Neural cell (in vitro differentiated cells): ENCODE measurements at regions not wholly inside any gene's neighbourhood (a gene's known extent, or its start where the extent isn't known, plus 50 kb on each side); places are given as distances from the start of the nearest gene placed in this dataset.

Source experiments
- H2AFZ ChIP-seq: fragments of 200-600, 300-800 bp; sonication (generic), shearing (Covaris generic); 2 replicates; pipeline ENCODE4 v1.6.0; 2014; ENCODE audit warnings: low read depth, mild to moderate bottlenecking, antibody characterized with exemption, low read length, moderate library complexity
- H3F3A ChIP-seq: fragments of 200-600 bp; shearing (Covaris generic); 2 replicates; pipeline ENCODE4 v1.6.1; 2016; ENCODE audit warnings: mild to moderate bottlenecking, moderate library complexity, mixed read lengths, antibody characterized with exemption, low read length; ENCODE audit not compliant: insufficient read depth, poor library complexity, severe bottlenecking
- H3K27ac ChIP-seq: fragments of 200-600, 300-800 bp; sonication (generic), shearing (Covaris generic); 2 replicates; pipeline ENCODE4 v1.5.1; 2014; ENCODE audit warnings: mild to moderate bottlenecking, low read length, moderate library complexity
- H3K27me3 ChIP-seq: fragments of 300-800, 200-600 bp; sonication (generic), shearing (Covaris generic); 2 replicates; pipeline ENCODE4 v1.6.0; 2014; ENCODE audit warnings: mild to moderate bottlenecking, low read depth, low read length, moderate library complexity; ENCODE audit not compliant: insufficient read depth
- H3K36me3 ChIP-seq: fragments of 300-800, 200-600 bp; sonication (generic), shearing (Covaris generic); 2 replicates; pipeline ENCODE4 v1.5.1; 2014; ENCODE audit warnings: mild to moderate bottlenecking, antibody characterized with exemption, low read length, moderate library complexity; ENCODE audit not compliant: insufficient read depth
- H3K4me2 ChIP-seq: fragments of 300-800, 200-600 bp; sonication (generic), shearing (Covaris generic); 2 replicates; pipeline ENCODE4 v1.6.0; 2014; ENCODE audit warnings: mild to moderate bottlenecking, low read length
- H3K4me3 ChIP-seq: fragments of 300-800, 200-600 bp; sonication (generic), shearing (Covaris generic); 2 replicates; pipeline ENCODE4 v1.5.1; 2014; ENCODE audit warnings: mild to moderate bottlenecking, low read length, moderate library complexity
- H3K79me2 ChIP-seq: fragments of 200-600 bp; shearing (Covaris generic); replicated peaks from 2 replicates; pipeline ENCODE4 v1.6.0; 2014; ENCODE audit warnings: mild to moderate bottlenecking, low read length, moderate library complexity; ENCODE audit not compliant: insufficient read depth
- H3K9ac ChIP-seq: fragments of 300-800, 200-600 bp; sonication (generic), shearing (Covaris generic); 2 replicates; pipeline ENCODE4 v1.6.1; 2016; ENCODE audit warnings: mild to moderate bottlenecking, low read length, mixed read lengths
- H3K9me2 ChIP-seq: fragments of 200-600 bp; shearing (Covaris generic); 2 replicates; pipeline ENCODE4 v1.6.1; 2016; ENCODE audit warnings: mild to moderate bottlenecking, low read length, mixed read lengths; ENCODE audit not compliant: insufficient read depth
- H3K9me3 ChIP-seq: fragments of 200-600, 300-800 bp; sonication (generic), shearing (Covaris generic); 2 replicates; pipeline ENCODE4 v1.6.1; 2016; ENCODE audit warnings: mild to moderate bottlenecking, mixed run types, low read length, moderate library complexity, mixed read lengths
- H4K20me1 ChIP-seq: fragments of 200-600 bp; shearing (Covaris generic); 2 replicates; pipeline ENCODE4 v1.6.1; 2016; ENCODE audit warnings: mild to moderate bottlenecking, mixed run types; ENCODE audit not compliant: insufficient read depth
- EP300 ChIP-seq: fragments of 450-650 bp; conservative IDR thresholded peaks from 2 replicates; pipeline ENCODE4 v1.6.1; 2014; ENCODE audit warnings: antibody characterized with exemption, mild to moderate bottlenecking, moderate library complexity; ENCODE audit not compliant: poor library complexity, severe bottlenecking
- EZH2 ChIP-seq: fragments of 200-600, 300-800 bp; shearing (Covaris generic), sonication (generic); IDR thresholded peaks from 2 replicates; pipeline ENCODE4 v1.6.1; 2014; ENCODE audit warnings: antibody characterized with exemption, low read length, borderline replicate concordance, mild to moderate bottlenecking; ENCODE audit not compliant: insufficient read depth, poor library complexity, severe bottlenecking
- MXI1 ChIP-seq: fragments of 450-650 bp; conservative IDR thresholded peaks from 2 replicates; pipeline ENCODE4 v1.6.1; 2014; ENCODE audit warnings: antibody characterized with exemption, mild to moderate bottlenecking; ENCODE audit not compliant: poor library complexity, severe bottlenecking
- POLR2AphosphoS5 ChIP-seq: IDR thresholded peaks from 2 replicates; pipeline ENCODE4 v1.6.1; 2012
- RAD21 ChIP-seq: fragments of 450-650 bp; conservative IDR thresholded peaks from 2 replicates; pipeline ENCODE4 v1.6.1; 2014; ENCODE audit warnings: antibody characterized with exemption, mild to moderate bottlenecking, moderate library complexity
- SMC3 ChIP-seq: fragments of 450-650 bp; conservative IDR thresholded peaks from 2 replicates; pipeline ENCODE4 v1.6.1; 2014; ENCODE audit warnings: antibody characterized with exemption, mild to moderate bottlenecking, moderate library complexity; ENCODE audit not compliant: poor library complexity
- TAF1 ChIP-seq: IDR thresholded peaks from 2 replicates; pipeline ENCODE4 v1.6.1; 2012; ENCODE audit warnings: low read depth
- TF ChIP-seq, protein P1 (sequence below): fragments of 450-650 bp; IDR thresholded peaks from 2 replicates; pipeline ENCODE4 v1.5.1; 2014; ENCODE audit warnings: antibody characterized with exemption, mild to moderate bottlenecking, moderate library complexity; ENCODE audit not compliant: poor library complexity, severe bottlenecking
- TF ChIP-seq, protein P2 (sequence below): IDR thresholded peaks from 2 replicates; pipeline ENCODE4 v1.6.1; 2012; ENCODE audit warnings: borderline replicate concordance

DNA sequence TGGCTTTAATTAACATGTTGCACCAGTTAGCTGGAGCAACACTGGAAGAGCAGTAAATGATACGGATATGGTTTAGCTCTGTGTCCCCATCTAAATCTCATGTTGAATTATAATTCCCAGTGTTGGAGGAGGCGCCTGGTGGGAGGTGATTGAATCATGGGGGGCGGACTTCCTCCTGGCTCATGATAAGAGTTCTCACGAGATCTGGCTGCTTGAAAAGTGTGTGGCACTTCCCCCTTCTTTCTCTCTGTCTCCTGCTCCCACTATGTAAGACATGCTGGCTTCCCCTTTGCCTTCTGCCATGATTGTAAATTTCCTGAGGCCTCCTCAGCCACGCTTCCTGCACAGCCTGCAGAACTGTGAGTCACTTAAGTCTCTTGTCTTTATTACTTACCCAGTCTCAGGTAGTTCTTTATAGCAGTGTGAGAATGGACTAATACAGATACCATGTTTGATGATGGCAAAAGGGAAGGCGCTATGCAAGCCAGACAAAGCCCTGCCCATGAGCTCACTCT is 963.6 kb downstream of the SOCS6 start:
- Histone ChIP-seq H3K27me3 (no peaks in the 10 kb centered on the region), H3K9me2 (no peaks in the 10 kb centered on the region), H3K9ac (no peak overlapping the region), H3F3A (no peaks in the 10 kb centered on the region), H3K4me3 (no peak overlapping the region), H2AFZ (no peak overlapping the region), H3K27ac (no peak overlapping the region), H3K4me2 (no peak overlapping the region), H4K20me1 (no peaks in the 10 kb centered on the region), H3K9me3 (no peaks in the 10 kb centered on the region), H3K79me2 (no peaks in the 10 kb centered on the region), H3K36me3 (no peaks in the 10 kb centered on the region)
- TF ChIP-seq SMC3 (no peak), TAF1 (no peak), EZH2 (no peak), EP300 (no peak), POLR2AphosphoS5 (no peak), RAD21 (no peak), MXI1 (no peak)
- TF ChIP-seq, protein P1, sequence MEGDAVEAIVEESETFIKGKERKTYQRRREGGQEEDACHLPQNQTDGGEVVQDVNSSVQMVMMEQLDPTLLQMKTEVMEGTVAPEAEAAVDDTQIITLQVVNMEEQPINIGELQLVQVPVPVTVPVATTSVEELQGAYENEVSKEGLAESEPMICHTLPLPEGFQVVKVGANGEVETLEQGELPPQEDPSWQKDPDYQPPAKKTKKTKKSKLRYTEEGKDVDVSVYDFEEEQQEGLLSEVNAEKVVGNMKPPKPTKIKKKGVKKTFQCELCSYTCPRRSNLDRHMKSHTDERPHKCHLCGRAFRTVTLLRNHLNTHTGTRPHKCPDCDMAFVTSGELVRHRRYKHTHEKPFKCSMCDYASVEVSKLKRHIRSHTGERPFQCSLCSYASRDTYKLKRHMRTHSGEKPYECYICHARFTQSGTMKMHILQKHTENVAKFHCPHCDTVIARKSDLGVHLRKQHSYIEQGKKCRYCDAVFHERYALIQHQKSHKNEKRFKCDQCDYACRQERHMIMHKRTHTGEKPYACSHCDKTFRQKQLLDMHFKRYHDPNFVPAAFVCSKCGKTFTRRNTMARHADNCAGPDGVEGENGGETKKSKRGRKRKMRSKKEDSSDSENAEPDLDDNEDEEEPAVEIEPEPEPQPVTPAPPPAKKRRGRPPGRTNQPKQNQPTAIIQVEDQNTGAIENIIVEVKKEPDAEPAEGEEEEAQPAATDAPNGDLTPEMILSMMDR = no peak
- TF ChIP-seq, protein P2, sequence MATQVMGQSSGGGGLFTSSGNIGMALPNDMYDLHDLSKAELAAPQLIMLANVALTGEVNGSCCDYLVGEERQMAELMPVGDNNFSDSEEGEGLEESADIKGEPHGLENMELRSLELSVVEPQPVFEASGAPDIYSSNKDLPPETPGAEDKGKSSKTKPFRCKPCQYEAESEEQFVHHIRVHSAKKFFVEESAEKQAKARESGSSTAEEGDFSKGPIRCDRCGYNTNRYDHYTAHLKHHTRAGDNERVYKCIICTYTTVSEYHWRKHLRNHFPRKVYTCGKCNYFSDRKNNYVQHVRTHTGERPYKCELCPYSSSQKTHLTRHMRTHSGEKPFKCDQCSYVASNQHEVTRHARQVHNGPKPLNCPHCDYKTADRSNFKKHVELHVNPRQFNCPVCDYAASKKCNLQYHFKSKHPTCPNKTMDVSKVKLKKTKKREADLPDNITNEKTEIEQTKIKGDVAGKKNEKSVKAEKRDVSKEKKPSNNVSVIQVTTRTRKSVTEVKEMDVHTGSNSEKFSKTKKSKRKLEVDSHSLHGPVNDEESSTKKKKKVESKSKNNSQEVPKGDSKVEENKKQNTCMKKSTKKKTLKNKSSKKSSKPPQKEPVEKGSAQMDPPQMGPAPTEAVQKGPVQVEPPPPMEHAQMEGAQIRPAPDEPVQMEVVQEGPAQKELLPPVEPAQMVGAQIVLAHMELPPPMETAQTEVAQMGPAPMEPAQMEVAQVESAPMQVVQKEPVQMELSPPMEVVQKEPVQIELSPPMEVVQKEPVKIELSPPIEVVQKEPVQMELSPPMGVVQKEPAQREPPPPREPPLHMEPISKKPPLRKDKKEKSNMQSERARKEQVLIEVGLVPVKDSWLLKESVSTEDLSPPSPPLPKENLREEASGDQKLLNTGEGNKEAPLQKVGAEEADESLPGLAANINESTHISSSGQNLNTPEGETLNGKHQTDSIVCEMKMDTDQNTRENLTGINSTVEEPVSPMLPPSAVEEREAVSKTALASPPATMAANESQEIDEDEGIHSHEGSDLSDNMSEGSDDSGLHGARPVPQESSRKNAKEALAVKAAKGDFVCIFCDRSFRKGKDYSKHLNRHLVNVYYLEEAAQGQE = no peak

DNA sequence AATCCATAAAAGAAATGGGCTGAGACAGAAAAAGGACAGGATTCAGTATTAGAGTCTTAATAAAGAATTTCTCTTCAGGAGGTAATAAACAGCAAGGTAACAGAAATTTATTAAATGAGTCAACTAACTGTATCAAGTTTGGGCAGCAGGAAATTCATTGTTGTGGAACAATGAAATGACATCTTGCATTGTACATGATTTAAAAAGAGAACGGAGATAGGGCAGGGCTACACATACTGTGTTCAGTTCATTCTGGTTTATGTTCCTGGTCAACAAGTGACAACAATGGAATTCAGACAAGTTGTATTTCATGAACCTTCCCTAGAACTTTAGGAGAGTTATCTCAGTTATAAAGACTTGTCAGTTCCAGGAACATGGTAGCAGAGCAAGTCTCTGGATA is 961.3 kb downstream of the SOCS6 start:
- H2AFZ ChIP-seq = no peak overlapping the region
- H3K9ac ChIP-seq = no peak overlapping the region
- no peaks in the 10 kb centered on the region for H4K20me1 ChIP-seq
- no peaks in the 10 kb centered on the region for H3K9me3 ChIP-seq
- no peaks in the 10 kb centered on the region for H3K79me2 ChIP-seq
- H3K9me2 ChIP-seq = no peaks in the 10 kb centered on the region
- H3K27ac ChIP-seq = no peak overlapping the region
- TF ChIP-seq EZH2 (no peak), TAF1 (no peak), SMC3 (no peak), MXI1 (no peak)
- TF ChIP-seq, protein P1 = no peak
- no peak overlapping the region for H3K4me2 ChIP-seq
- H3K27me3 ChIP-seq = no peaks in the 10 kb centered on the region
- H3K36me3 ChIP-seq = no peaks in the 10 kb centered on the region
- no peak overlapping the region for H3K4me3 ChIP-seq
- H3F3A ChIP-seq = no peaks in the 10 kb centered on the region
